Loucy (cell line): ENCODE measurements at regions not wholly inside any gene's neighbourhood (a gene's known extent, or its start where the extent isn't known, plus 50 kb on each side); places are given as distances from the start of the nearest gene placed in this dataset.

Source experiments
- H2AFZ ChIP-seq: fragments of 200-600 bp; sonication (generic); 2 replicates; pipeline ENCODE4 v1.6.0; 2016; ENCODE audit warnings: antibody characterized with exemption, mild to moderate bottlenecking, low read length, moderate library complexity
- H3F3A ChIP-seq: fragments of 200-600 bp; 2 replicates; pipeline ENCODE4 v1.6.0; 2016; ENCODE audit warnings: antibody characterized with exemption, low read depth, mild to moderate bottlenecking
- H3K27me3 ChIP-seq: fragments of 200-600 bp; sonication (generic); 2 replicates; pipeline ENCODE4 v1.6.1; 2014; ENCODE audit warnings: low read length, mild to moderate bottlenecking; ENCODE audit not compliant: insufficient read depth, poor library complexity, severe bottlenecking
- H3K36me3 ChIP-seq: fragments of 200-600 bp; sonication (generic); 2 replicates; pipeline ENCODE4 v1.6.1; 2016; ENCODE audit warnings: low read length; ENCODE audit not compliant: insufficient read depth
- H3K4me1 ChIP-seq: fragments of 200-600 bp; sonication (generic); 2 replicates; pipeline ENCODE4 v1.5.1; 2014; ENCODE audit warnings: low read length, mild to moderate bottlenecking; ENCODE audit not compliant: insufficient read depth, poor library complexity, severe bottlenecking
- H3K4me2 ChIP-seq: fragments of 200-600 bp; sonication (generic); 2 replicates; pipeline ENCODE4 v1.6.0; 2014; ENCODE audit warnings: antibody characterized with exemption, low read length, low read depth, mild to moderate bottlenecking; ENCODE audit not compliant: poor library complexity, severe bottlenecking
- H3K4me3 ChIP-seq: fragments of 200-600 bp; sonication (generic); 2 replicates; pipeline ENCODE4 v1.5.1; 2014; ENCODE audit warnings: low read length, mild to moderate bottlenecking, mixed read lengths; ENCODE audit not compliant: poor library complexity, severe bottlenecking
- H3K79me2 ChIP-seq: fragments of 200-600 bp; sonication (generic); 2 replicates; pipeline ENCODE4 v1.6.1; 2014; ENCODE audit warnings: low read length; ENCODE audit not compliant: insufficient read depth
- H3K9ac ChIP-seq: fragments of 200-600 bp; sonication (generic); 2 replicates; pipeline ENCODE4 v1.6.0; 2014; ENCODE audit warnings: mild to moderate bottlenecking, low read depth, low read length, moderate library complexity; ENCODE audit not compliant: poor library complexity, severe bottlenecking
- H3K9me2 ChIP-seq: fragments of 200-600 bp; sonication (generic); replicated peaks from 2 replicates; pipeline ENCODE4 v1.6.1; 2016; ENCODE audit warnings: low read depth, low read length, mixed read lengths
- H3K9me3 ChIP-seq: fragments of 200-600 bp; sonication (generic); 2 replicates; pipeline ENCODE4 v1.6.1; 2014; ENCODE audit warnings: mild to moderate bottlenecking, antibody characterized with exemption, low read length, low read depth; ENCODE audit not compliant: insufficient read depth
- H4K20me1 ChIP-seq: fragments of 200-600 bp; sonication (generic); 2 replicates; pipeline ENCODE4 v1.6.0; 2014; ENCODE audit warnings: antibody characterized with exemption, low read length, mild to moderate bottlenecking; ENCODE audit not compliant: insufficient read depth, poor library complexity, severe bottlenecking
- EZH2phosphoT487 ChIP-seq: fragments of 200-600 bp; IDR thresholded peaks from 2 replicates; pipeline ENCODE4 v1.6.1; 2018; ENCODE audit warnings: antibody characterized with exemption, mild to moderate bottlenecking, moderate library complexity, borderline replicate concordance
- TF ChIP-seq, protein P1 (sequence below): fragments of 200-600 bp; sonication (generic); conservative IDR thresholded peaks from 2 replicates; pipeline ENCODE4 v1.5.1; 2014; ENCODE audit warnings: mild to moderate bottlenecking, antibody characterized with exemption, low read length

DNA sequence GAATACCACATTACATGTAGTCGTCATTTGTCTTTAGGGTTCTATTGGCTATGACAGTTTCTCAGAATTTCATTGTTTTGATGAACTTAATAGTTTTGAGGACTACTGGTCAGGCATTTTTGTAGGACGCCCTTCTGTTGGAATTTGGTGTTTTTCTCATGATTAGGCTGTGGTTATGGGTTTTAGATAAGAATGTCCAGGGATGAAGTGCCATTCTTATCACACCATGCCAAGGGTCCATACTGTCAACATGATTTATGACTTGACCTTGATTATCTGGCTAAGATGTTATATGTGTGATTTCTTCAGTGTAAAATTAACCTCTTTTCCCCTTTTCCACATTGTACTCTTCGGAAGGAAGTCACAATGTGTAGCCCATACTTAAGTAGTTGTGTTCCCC is 135.3 kb downstream of the DIPK2A start:
- no peaks in the 10 kb centered on the region for H3K36me3 ChIP-seq
- no peaks in the 10 kb centered on the region for H4K20me1 ChIP-seq
- H3K4me2 ChIP-seq, result no peak overlapping the region
- no peaks in the 10 kb centered on the region for H3F3A ChIP-seq
- no peaks in the 10 kb centered on the region for H3K79me2 ChIP-seq
- H3K9ac ChIP-seq, result no peak overlapping the region
- TF ChIP-seq, protein P1, sequence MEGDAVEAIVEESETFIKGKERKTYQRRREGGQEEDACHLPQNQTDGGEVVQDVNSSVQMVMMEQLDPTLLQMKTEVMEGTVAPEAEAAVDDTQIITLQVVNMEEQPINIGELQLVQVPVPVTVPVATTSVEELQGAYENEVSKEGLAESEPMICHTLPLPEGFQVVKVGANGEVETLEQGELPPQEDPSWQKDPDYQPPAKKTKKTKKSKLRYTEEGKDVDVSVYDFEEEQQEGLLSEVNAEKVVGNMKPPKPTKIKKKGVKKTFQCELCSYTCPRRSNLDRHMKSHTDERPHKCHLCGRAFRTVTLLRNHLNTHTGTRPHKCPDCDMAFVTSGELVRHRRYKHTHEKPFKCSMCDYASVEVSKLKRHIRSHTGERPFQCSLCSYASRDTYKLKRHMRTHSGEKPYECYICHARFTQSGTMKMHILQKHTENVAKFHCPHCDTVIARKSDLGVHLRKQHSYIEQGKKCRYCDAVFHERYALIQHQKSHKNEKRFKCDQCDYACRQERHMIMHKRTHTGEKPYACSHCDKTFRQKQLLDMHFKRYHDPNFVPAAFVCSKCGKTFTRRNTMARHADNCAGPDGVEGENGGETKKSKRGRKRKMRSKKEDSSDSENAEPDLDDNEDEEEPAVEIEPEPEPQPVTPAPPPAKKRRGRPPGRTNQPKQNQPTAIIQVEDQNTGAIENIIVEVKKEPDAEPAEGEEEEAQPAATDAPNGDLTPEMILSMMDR, result no peak
- TF ChIP-seq EZH2phosphoT487, result no peak
- no peaks in the 10 kb centered on the region for H3K27me3 ChIP-seq
- no peaks in the 10 kb centered on the region for H3K4me1 ChIP-seq
- H2AFZ ChIP-seq, result no peak overlapping the region
- H3K9me2 ChIP-seq, result no peaks in the 10 kb centered on the region
- no peaks in the 10 kb centered on the region for H3K9me3 ChIP-seq
- no peak overlapping the region for H3K4me3 ChIP-seq

DNA sequence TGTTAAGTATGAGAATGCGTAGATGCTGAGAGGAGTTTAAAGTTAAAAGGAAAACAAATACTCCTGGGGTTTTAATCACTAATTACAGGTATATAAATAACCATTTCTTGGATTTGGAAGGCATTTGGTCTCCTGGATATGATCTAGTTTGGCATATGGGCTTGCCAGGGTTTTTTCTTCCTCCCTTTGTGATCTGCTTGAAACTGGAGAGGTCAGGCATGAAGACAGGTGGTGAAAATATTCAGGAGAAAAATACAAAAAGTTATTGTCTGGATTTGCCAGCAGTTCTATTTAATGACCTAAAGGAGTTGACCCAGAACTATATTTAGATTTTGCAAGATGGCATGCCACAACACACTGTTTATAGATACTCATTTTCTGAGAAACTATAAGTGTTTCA is 136.3 kb downstream of the DIPK2A start:
- no peaks in the 10 kb centered on the region for H4K20me1 ChIP-seq
- H3K9me3 ChIP-seq, result no peaks in the 10 kb centered on the region
- no peaks in the 10 kb centered on the region for H3K79me2 ChIP-seq
- H3K9me2 ChIP-seq, result no peaks in the 10 kb centered on the region
- H3K36me3 ChIP-seq, result no peaks in the 10 kb centered on the region
- no peaks in the 10 kb centered on the region for H3K4me1 ChIP-seq
- H3F3A ChIP-seq, result no peaks in the 10 kb centered on the region
- no peak overlapping the region for H3K4me3 ChIP-seq
- TF ChIP-seq, protein P1, result no peak
- no peak for TF ChIP-seq EZH2phosphoT487
- H3K9ac ChIP-seq, result no peak overlapping the region
- H3K27me3 ChIP-seq, result no peaks in the 10 kb centered on the region
- H2AFZ ChIP-seq, result no peak overlapping the region
- no peak overlapping the region for H3K4me2 ChIP-seq

DNA sequence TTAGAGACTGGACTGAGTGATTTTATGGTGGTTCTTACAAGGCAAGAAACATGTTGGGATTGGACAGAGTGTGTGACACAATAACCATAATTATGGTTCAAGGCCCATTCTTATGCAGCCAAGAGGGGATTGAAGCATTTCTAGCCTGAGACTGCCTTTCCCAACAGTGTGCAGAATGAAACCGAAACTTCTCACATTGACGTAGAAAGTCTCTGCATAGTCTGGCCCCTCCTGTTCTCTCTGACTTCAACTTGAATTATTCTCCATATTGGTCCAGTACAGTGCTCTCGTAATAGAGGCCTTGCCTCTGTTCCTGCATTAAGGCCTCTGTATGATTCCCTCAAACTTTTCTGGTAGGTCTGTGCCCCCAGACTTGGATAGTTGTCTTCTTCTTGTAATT is 138.3 kb downstream of the DIPK2A start:
- no peak overlapping the region for H3K9ac ChIP-seq
- H3F3A ChIP-seq, result no peaks in the 10 kb centered on the region
- TF ChIP-seq, protein P1, result no peak
- no peak for TF ChIP-seq EZH2phosphoT487
- no peak overlapping the region for H2AFZ ChIP-seq
- no peaks in the 10 kb centered on the region for H3K27me3 ChIP-seq
- no peaks in the 10 kb centered on the region for H3K36me3 ChIP-seq
- H3K9me3 ChIP-seq, result no peaks in the 10 kb centered on the region
- no peaks in the 10 kb centered on the region for H3K9me2 ChIP-seq
- H3K4me2 ChIP-seq, result no peak overlapping the region
- no peaks in the 10 kb centered on the region for H3K79me2 ChIP-seq
- no peaks in the 10 kb centered on the region for H4K20me1 ChIP-seq
- H3K4me3 ChIP-seq, result no peak overlapping the region
- no peaks in the 10 kb centered on the region for H3K4me1 ChIP-seq
